Cardiac septum (tissue), 1 donor: ENCODE measurements at regions not wholly inside any gene's neighbourhood (a gene's known extent, or its start where the extent isn't known, plus 50 kb on each side); places are given as distances from the start of the nearest gene placed in this dataset.

Experiments
- DNase-seq: peaks from one replicate; pipeline ENCODE4 v3.0.0-alpha.2; 2020; ENCODE audit warnings: low spot score
- intact Hi-C: fragments of 100-400 bp; cut with DNase I; formaldehyde crosslinking; loops from one replicate; pipeline ENCODE4 v1.14.0; 2022
- donor health status: DM: no; HTN: no; CAD: no.

GRCh38 chr5:175579742-175580432 lies 78.0 kb upstream of the HRH2 start:
- DNase-seq, result no peak
- intact Hi-C loops, result loop anchor here (10.0 kb wide), 1 partner anchor 135 kb away; no protein-coding TSS in a partner anchor

GRCh38 chr5:175582697-175583096 lies 75.2 kb upstream of the HRH2 start:
- intact Hi-C loops, result no loop called here
- no peak for DNase-seq

GRCh38 chr5:175585567-175585966 lies 72.3 kb upstream of the HRH2 start:
- intact Hi-C loops, result no loop called here
- no peak for DNase-seq

GRCh38 chr5:175588709-175589429 lies 69.0 kb upstream of the HRH2 start:
- DNase-seq, result no peak
- intact Hi-C loops, result no loop called here

GRCh38 chr5:175589714-175590113 lies 68.2 kb upstream of the HRH2 start:
- intact Hi-C loops, result no loop called here
- DNase-seq, result no peak

- no peak for DNase-seq
- intact Hi-C loops, result no loop called here
Observed at GRCh38 chr5:175590471-175590881, 67.4 kb upstream of the HRH2 start.

- no peak for DNase-seq
- intact Hi-C loops, result no loop called here
Observed at GRCh38 chr5:175591293-175591692, 66.6 kb upstream of the HRH2 start.

- no peak for DNase-seq
- intact Hi-C loops, result no loop called here
Observed at GRCh38 chr5:175593794-175594193, 64.1 kb upstream of the HRH2 start.

- intact Hi-C loops, result loop anchor here (2.0 kb wide), 1 partner anchor 21 kb away; no protein-coding TSS in a partner anchor
- DNase-seq, result no peak
Observed at GRCh38 chr5:175595905-175596304, 62.0 kb upstream of the HRH2 start.

- intact Hi-C loops, result loop anchor here (2.0 kb wide), 1 partner anchor 22 kb away; no protein-coding TSS in a partner anchor
- DNase-seq, result no peak
Observed at GRCh38 chr5:175596761-175597189, 61.1 kb upstream of the HRH2 start.

GRCh38 chr5:175597718-175598117 lies 60.2 kb upstream of the HRH2 start:
- no peak for DNase-seq
- intact Hi-C loops, result loop anchor here (2.0 kb wide), 1 partner anchor 23 kb away; no protein-coding TSS in a partner anchor

- intact Hi-C loops, result no loop called here
- DNase-seq, result no peak
Observed at GRCh38 chr5:175598774-175599173, 59.1 kb upstream of the HRH2 start.

GRCh38 chr5:175599210-175599609 lies 58.7 kb upstream of the HRH2 start:
- intact Hi-C loops, result no loop called here
- no peak for DNase-seq

GRCh38 chr5:175603987-175604739 lies 53.7 kb upstream of the HRH2 start:
- no peak for DNase-seq
- intact Hi-C loops, result loop anchor here (10.0 kb wide), 1 partner anchor 111 kb away; no protein-coding TSS in a partner anchor

- intact Hi-C loops, result loop anchor here (5.0 to 10.0 kb wide), 2 partner anchors 51 to 108 kb away; partner anchors contain the start of gene HRH2
- no peak for DNase-seq
Observed at GRCh38 chr5:175606409-175606808, 51.5 kb upstream of the HRH2 start.
